Activated CD8-positive, alpha-beta T cell treated with anti-CD3 and anti-CD28 coated beads for 36 hours (primary cell): ENCODE measurements at regions not wholly inside any gene's neighbourhood (a gene's known extent, or its start where the extent isn't known, plus 50 kb on each side); places are given as distances from the start of the nearest gene placed in this dataset.

Experiments
- ATAC-seq: fragments of 200-7000 bp; cut with Tn5 transposase; one replicate; pipeline ENCODE4 v1.10.0; 2021; ENCODE audit warnings: mild to moderate bottlenecking, moderate library complexity
- CTCF ChIA-PET: fragments of 350-600 bp; sonication (Branson Sonifier 250); formaldehyde crosslinking; loops from one replicate; lab custom pipeline; 2021; ENCODE audit warnings: antibody characterized with exemption; lab: Charles Lee
- POLR2A ChIA-PET: fragments of 350-600 bp; sonication (Branson Sonifier 250); formaldehyde crosslinking; loops from one replicate; lab custom pipeline; 2021; ENCODE audit warnings: antibody characterized with exemption; lab: Charles Lee
- DNase-seq: peaks from one replicate; pipeline ENCODE4 v3.0.0-alpha.2; 2020
- H3K27ac Mint-ChIP-seq: one replicate; pipeline ENCODE4 v1.8.0; 2021; ENCODE audit warnings: mild to moderate bottlenecking, mixed read lengths
- H3K27me3 Mint-ChIP-seq: one replicate; pipeline ENCODE4 v1.8.0; 2021; ENCODE audit warnings: mixed read lengths
- H3K36me3 Mint-ChIP-seq: one replicate; pipeline ENCODE4 v1.8.0; 2021; ENCODE audit warnings: low read depth, mixed read lengths
- H3K4me1 Mint-ChIP-seq: one replicate; pipeline ENCODE4 v1.8.0; 2021; ENCODE audit warnings: low read depth, mixed read lengths
- H3K4me3 Mint-ChIP-seq: one replicate; pipeline ENCODE4 v1.8.0; 2021; ENCODE audit warnings: mild to moderate bottlenecking, moderate library complexity, mixed read lengths
- H3K9me3 Mint-ChIP-seq: one replicate; pipeline ENCODE4 v1.8.0; 2021; ENCODE audit warnings: mixed read lengths
- intact Hi-C: fragments of 100-400 bp; cut with micrococcal nuclease; formaldehyde crosslinking; loops from one replicate; pipeline ENCODE4 v1.10.0; 2022
- TF ChIP-seq, protein P1 (sequence below): fragments of 200-600 bp; IDR thresholded peaks from one replicate; pipeline ENCODE4 v1.8.0; 2022; ENCODE audit warnings: antibody characterized with exemption, mild to moderate bottlenecking

DNA sequence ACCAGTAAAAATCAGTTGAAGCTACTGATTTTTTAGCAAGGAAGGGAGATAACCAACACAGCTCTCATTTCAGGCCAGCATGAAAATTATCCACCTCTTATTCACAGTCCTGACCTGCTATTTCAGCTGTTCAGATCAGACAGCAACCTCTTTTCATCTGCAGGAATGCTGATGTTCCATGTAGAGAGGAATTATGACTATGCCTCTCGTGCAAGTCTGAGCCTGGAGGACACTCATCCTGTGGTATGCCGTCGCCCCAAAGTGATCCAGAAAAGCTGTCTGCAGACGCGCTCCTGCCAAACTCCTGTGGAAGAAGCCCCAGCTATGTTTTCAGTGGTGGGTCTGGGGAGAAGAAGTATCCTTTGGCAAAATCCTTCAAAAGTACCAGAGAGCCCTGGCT lies 563.5 kb upstream of the SLITRK1 start:
- Mint-ChIP-seq H3K27me3 (no peaks in the 10 kb centered on the region), H3K4me3 (no peak overlapping the region), H3K9me3 (peaks cover 2% of the 10 kb centered on the region), H3K36me3 (no peaks in the 10 kb centered on the region), H3K4me1 (no peaks in the 10 kb centered on the region), H3K27ac (no peak overlapping the region)
- ATAC-seq (no peak), DNase-seq (no peak)
- TF ChIP-seq, protein P1, sequence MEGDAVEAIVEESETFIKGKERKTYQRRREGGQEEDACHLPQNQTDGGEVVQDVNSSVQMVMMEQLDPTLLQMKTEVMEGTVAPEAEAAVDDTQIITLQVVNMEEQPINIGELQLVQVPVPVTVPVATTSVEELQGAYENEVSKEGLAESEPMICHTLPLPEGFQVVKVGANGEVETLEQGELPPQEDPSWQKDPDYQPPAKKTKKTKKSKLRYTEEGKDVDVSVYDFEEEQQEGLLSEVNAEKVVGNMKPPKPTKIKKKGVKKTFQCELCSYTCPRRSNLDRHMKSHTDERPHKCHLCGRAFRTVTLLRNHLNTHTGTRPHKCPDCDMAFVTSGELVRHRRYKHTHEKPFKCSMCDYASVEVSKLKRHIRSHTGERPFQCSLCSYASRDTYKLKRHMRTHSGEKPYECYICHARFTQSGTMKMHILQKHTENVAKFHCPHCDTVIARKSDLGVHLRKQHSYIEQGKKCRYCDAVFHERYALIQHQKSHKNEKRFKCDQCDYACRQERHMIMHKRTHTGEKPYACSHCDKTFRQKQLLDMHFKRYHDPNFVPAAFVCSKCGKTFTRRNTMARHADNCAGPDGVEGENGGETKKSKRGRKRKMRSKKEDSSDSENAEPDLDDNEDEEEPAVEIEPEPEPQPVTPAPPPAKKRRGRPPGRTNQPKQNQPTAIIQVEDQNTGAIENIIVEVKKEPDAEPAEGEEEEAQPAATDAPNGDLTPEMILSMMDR = no peak
- ChIA-PET POLR2A (no interaction called here), CTCF (no interaction called here)
- intact Hi-C loops = no loop called here

DNA sequence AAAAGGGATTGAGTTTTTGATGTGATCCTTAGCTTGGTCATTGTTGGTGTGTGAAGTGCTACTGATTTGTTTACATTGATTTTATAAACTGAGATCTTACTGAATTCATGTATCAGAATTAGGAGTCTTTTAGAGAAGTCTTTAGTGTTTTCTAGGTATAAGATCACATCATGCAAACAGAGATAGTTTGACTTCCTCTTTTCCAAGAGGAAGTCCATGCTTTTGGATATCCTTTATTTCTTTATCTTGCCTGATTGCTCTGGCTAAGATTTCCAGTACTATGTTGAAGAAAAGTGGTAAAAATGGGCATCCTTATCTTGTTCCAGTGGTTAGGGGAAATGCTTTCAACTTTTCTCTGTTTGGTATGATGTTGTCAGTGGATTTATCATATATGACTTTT lies 561.2 kb upstream of the SLITRK1 start:
- Mint-ChIP-seq H3K27ac (no peak overlapping the region), H3K4me1 (no peaks in the 10 kb centered on the region), H3K27me3 (no peaks in the 10 kb centered on the region), H3K9me3 (peaks cover 2% of the 10 kb centered on the region), H3K4me3 (no peak overlapping the region), H3K36me3 (no peaks in the 10 kb centered on the region)
- no peak for DNase-seq
- no peak for ATAC-seq
- TF ChIP-seq, protein P1 = no peak
- intact Hi-C loops = no loop called here
- ChIA-PET CTCF (no interaction called here), POLR2A (no interaction called here)

DNA sequence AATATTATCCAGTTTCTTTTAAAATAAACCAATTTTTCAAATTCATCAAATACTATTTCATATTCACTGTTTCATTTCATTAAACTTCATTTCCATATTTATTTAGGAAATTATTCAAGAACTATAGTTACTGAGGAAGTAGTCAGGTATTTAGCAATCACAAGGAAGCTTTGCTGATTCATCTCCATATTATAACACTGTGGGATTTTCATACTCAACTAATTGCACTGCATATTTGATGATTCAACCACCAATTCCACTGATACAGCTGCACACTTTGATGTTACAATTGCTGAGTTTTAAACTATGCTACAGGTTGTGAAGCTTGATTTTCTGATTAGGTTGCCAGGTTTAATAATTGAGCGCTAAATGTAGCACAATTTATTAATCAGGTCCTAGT lies 556.8 kb upstream of the SLITRK1 start:
- no peak for ATAC-seq
- TF ChIP-seq, protein P1 = no peak
- peaks cover 2% of the 10 kb centered on the region for H3K9me3 Mint-ChIP-seq
- no peaks in the 10 kb centered on the region for H3K27me3 Mint-ChIP-seq
- intact Hi-C loops = no loop called here
- ChIA-PET POLR2A (no interaction called here), CTCF (no interaction called here)
- H3K4me3 Mint-ChIP-seq = no peak overlapping the region
- no peaks in the 10 kb centered on the region for H3K4me1 Mint-ChIP-seq
- no peak for DNase-seq
- H3K36me3 Mint-ChIP-seq = no peaks in the 10 kb centered on the region
- H3K27ac Mint-ChIP-seq = no peak overlapping the region

DNA sequence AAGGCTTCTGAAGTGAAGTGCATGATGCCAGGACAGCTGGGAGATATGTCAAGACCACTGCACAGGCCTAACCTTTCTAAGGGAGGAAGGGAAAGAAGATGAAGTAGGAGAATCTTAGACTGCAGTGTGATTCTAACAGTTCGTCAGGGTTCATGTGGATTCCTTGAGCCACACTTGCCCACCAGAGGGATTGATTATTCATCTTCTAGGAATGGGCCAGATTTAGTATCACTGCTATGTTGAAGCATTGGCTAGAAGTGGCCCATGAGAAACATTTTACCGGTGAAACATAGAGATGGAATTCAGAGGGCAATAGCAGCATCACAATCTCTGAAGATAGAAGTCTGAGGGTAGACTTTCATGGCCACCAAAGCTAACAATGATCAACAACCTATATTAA lies 550.8 kb upstream of the SLITRK1 start:
- CTCF ChIA-PET = no interaction called here
- Mint-ChIP-seq H3K27me3 (no peaks in the 10 kb centered on the region), H3K36me3 (no peaks in the 10 kb centered on the region), H3K9me3 (no peaks in the 10 kb centered on the region), H3K27ac (no peak overlapping the region), H3K4me1 (no peaks in the 10 kb centered on the region), H3K4me3 (no peak overlapping the region)
- intact Hi-C loops = no loop called here
- TF ChIP-seq, protein P1 = no peak
- POLR2A ChIA-PET = no interaction called here
- ATAC-seq (no peak), DNase-seq (no peak)

DNA sequence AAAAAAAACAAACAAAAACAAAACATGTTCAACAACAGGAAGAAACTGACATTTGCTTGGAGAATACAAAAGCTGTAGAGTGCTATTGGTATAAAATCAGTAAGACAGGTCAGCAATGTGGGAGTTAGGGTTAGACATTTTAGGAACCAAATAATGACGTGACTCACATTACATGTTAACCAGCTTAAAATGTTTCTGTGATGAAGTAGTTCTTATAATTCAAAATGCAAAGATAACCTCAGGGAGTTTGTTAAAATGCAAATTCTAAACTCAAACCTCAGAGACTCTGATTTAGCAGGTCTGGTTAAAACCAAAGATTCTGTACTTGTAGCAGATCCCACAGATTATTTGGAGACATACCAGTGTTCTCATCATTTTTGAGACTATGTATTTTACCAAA lies 549.4 kb upstream of the SLITRK1 start:
- DNase-seq (no peak), ATAC-seq (no peak)
- no peaks in the 10 kb centered on the region for H3K4me1 Mint-ChIP-seq
- POLR2A ChIA-PET = no interaction called here
- H3K27ac Mint-ChIP-seq = no peak overlapping the region
- H3K27me3 Mint-ChIP-seq = no peaks in the 10 kb centered on the region
- TF ChIP-seq, protein P1 = no peak
- H3K4me3 Mint-ChIP-seq = no peak overlapping the region
- intact Hi-C loops = no loop called here
- H3K36me3 Mint-ChIP-seq = no peaks in the 10 kb centered on the region
- CTCF ChIA-PET = no interaction called here
- no peaks in the 10 kb centered on the region for H3K9me3 Mint-ChIP-seq
